Choroid plexus epithelial cell (primary cell): ENCODE measurements at regions not wholly inside any gene's neighbourhood (a gene's known extent, or its start where the extent isn't known, plus 50 kb on each side); places are given as distances from the start of the nearest gene placed in this dataset.
A peak's percentile ranks its signal among the peaks of the same experiment; 100 is the strongest.

ENCODE experiments used
- DNase-seq: peaks from one replicate; pipeline ENCODE4 v3.0.0-alpha.2; 2010; ENCODE audit warnings: low read depth
- H3K4me3 ChIP-seq: 2 replicates; pipeline ENCODE4 v1.5.1; 2011; ENCODE audit warnings: low read depth, mild to moderate bottlenecking, control low read depth, low read length, moderate library complexity
- CTCF ChIP-seq: conservative IDR thresholded peaks from 2 replicates; pipeline ENCODE4 v1.5.1; 2011; ENCODE audit warnings: low read depth, mild to moderate bottlenecking, control low read depth, inconsistent platforms, low read length, moderate library complexity

- no peak for TF ChIP-seq CTCF
- H3K4me3 ChIP-seq: no peak overlapping the region
- DNase-seq: no peak
Observed at GRCh38 chr12:124420041-124420995, 125.4 kb downstream of the RFLNA start.

GRCh38 chr12:124419292-124420040, 124.6 kb downstream of the RFLNA start:
- DNase-seq: peak; percentile 96
- no peak for TF ChIP-seq CTCF
- H3K4me3 ChIP-seq: no peak overlapping the region

GRCh38 chr12:124418791-124419190, 123.9 kb downstream of the RFLNA start:
- no peak for TF ChIP-seq CTCF
- no peak for DNase-seq
- H3K4me3 ChIP-seq: no peak overlapping the region

GRCh38 chr12:124418156-124418555, 123.3 kb downstream of the RFLNA start:
- DNase-seq: no peak
- no peak for TF ChIP-seq CTCF
- no peak overlapping the region for H3K4me3 ChIP-seq

GRCh38 chr12:124416516-124417395, 121.9 kb downstream of the RFLNA start:
- H3K4me3 ChIP-seq: no peak overlapping the region
- no peak for DNase-seq
- no peak for TF ChIP-seq CTCF

GRCh38 chr12:124415064-124415463, 120.2 kb downstream of the RFLNA start:
- no peak for DNase-seq
- TF ChIP-seq CTCF: no peak
- H3K4me3 ChIP-seq: no peak overlapping the region
